Thyroid gland (tissue), 4 donors: ENCODE measurements at regions not wholly inside any gene's neighbourhood (a gene's known extent, or its start where the extent isn't known, plus 50 kb on each side); places are given as distances from the start of the nearest gene placed in this dataset.
"Not testable (repeated sequence)": the region's sequence is repeated elsewhere in the genome, so short reads cannot be mapped to it uniquely, and the experiment has no call there.

ENCODE experiments used
- DNase-seq, 2 donors: peaks; one replicate each; pipeline ENCODE4 v3.0.0-alpha.2; 2019
- H3K27ac ChIP-seq, 3 donors: fragments of 200-600 bp; sonication (generic); 1 replicate in 2 of 3; 2 replicates in 1 of 3; pipeline ENCODE4 v1.5.1; 2016 to 2019; ENCODE audit warnings: mild to moderate bottlenecking in 1 of 3, moderate library complexity in 1 of 3
- H3K27me3 ChIP-seq: fragments of 200-600 bp; sonication (generic); one replicate; pipeline ENCODE4 v1.5.1; 2019
- H3K36me3 ChIP-seq, 2 donors: fragments of 200-600 bp; sonication (generic); one replicate each; pipeline ENCODE4 v1.5.1; 2016 to 2019
- H3K4me1 ChIP-seq, 2 donors: fragments of 200-600 bp; sonication (generic); one replicate each; pipeline ENCODE4 v1.5.1; 2017 to 2019
- H3K4me3 ChIP-seq, 3 donors: fragments of 200-600 bp; sonication (generic); replicated peaks in 1 of 3; 1 replicate in 2 of 3; 2 replicates in 1 of 3; pipeline ENCODE4 v1.5.1; 2016; ENCODE audit warnings: mild to moderate bottlenecking in 1 of 3
- H3K9me3 ChIP-seq: fragments of 200-600 bp; sonication (generic); one replicate; pipeline ENCODE4 v1.5.1; 2017
- CTCF ChIP-seq, 6 experiments: fragments of 200-600 bp in 3 of 6; fragments of 450-650 bp in 3 of 6; sonication (generic) in 3 of 6; IDR thresholded peaks; one replicate each; pipeline ENCODE4 v1.5.1; 2016 to 2019; ENCODE audit warnings: antibody characterized with exemption in 6 of 6, mild to moderate bottlenecking in 2 of 6, inconsistent platforms in 1 of 6, moderate library complexity in 1 of 6
- POLR2A ChIP-seq, 2 donors: fragments of 450-650 bp; IDR thresholded peaks; one replicate each; pipeline ENCODE4 v1.6.1; 2017; ENCODE audit warnings: antibody characterized with exemption in 2 of 2, mild to moderate bottlenecking in 2 of 2, moderate library complexity in 1 of 2
- WGBS, 2 donors: methylation state at CpG; one replicate each; pipeline ENCODE4 v1.1.5; 2017; 5-methylcytosine and 5-hydroxymethylcytosine counted together
- intact Hi-C: fragments of 100-400 bp; cut with DNase I; formaldehyde crosslinking; loops from one replicate; pipeline ENCODE4 v1.15.1; 2023

GRCh38 chr4:125198916-125199315 is 115.8 kb upstream of the FAT4 start:
- no peak overlapping the region for H3K4me3 ChIP-seq
- no peak overlapping the region for H3K27ac ChIP-seq
- H3K9me3 ChIP-seq = no peaks in the 10 kb centered on the region
- no peak for DNase-seq
- intact Hi-C loops = no loop called here
- TF ChIP-seq POLR2A (IDR thresholded peaks at IDR 0.05) (no peak), CTCF (IDR thresholded peaks at IDR 0.05) (no peak)
- H3K27me3 ChIP-seq = no peaks in the 10 kb centered on the region
- WGBS, 2 donors = 82 to 85% methylated on average over 2 of the region's 2 CpGs
- H3K4me1 ChIP-seq = peaks cover 0 to 4% of the 10 kb centered on the region in 2 donors
- H3K36me3 ChIP-seq = no peaks in the 10 kb centered on the region

- WGBS, 2 donors = 97 to 100% methylated on average over 1 to 25 of the region's 30 CpGs
- DNase-seq, intact Hi-C loops, H3K4me1 ChIP-seq, H3K4me3 ChIP-seq, H3K36me3 ChIP-seq, H3K27ac ChIP-seq, H3K27me3 ChIP-seq, H3K9me3 ChIP-seq: not testable (repeated sequence)
Measured at GRCh38 chr4:125191874-125192459, 122.8 kb upstream of the FAT4 start.

DNA sequence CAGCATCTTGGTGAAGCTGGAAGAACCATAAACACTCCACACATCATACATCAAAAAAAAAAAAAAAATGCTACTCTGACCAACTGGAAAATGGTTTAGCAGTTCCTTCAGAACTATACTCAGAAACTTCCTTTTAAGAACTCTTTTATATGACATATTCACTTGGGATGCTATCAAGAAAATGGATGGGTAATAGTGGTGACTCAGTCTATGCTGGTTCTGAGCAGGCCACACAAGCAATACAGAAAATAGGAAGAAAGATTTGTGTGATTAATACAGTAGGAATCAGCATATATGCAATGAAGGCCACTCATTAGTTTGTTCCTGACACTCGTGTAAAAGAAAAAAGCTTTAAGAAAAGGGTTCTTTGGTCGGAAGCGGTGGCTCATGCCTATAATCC is 123.5 kb upstream of the FAT4 start:
- Histone ChIP-seq H3K4me3 (no peak overlapping the region), H3K4me1 (no peaks in the 10 kb centered on the region), H3K9me3 (no peaks in the 10 kb centered on the region), H3K36me3 (no peaks in the 10 kb centered on the region), H3K27ac (no peak overlapping the region), H3K27me3 (no peaks in the 10 kb centered on the region)
- 92 to 93% methylated on average over 3 of the region's 3 CpGs for WGBS, 2 donors
- intact Hi-C loops = no loop called here
- no peak for DNase-seq
- no peak for TF ChIP-seq CTCF (IDR thresholded peaks at IDR 0.05)
- no peak for TF ChIP-seq POLR2A (IDR thresholded peaks at IDR 0.05)

DNA sequence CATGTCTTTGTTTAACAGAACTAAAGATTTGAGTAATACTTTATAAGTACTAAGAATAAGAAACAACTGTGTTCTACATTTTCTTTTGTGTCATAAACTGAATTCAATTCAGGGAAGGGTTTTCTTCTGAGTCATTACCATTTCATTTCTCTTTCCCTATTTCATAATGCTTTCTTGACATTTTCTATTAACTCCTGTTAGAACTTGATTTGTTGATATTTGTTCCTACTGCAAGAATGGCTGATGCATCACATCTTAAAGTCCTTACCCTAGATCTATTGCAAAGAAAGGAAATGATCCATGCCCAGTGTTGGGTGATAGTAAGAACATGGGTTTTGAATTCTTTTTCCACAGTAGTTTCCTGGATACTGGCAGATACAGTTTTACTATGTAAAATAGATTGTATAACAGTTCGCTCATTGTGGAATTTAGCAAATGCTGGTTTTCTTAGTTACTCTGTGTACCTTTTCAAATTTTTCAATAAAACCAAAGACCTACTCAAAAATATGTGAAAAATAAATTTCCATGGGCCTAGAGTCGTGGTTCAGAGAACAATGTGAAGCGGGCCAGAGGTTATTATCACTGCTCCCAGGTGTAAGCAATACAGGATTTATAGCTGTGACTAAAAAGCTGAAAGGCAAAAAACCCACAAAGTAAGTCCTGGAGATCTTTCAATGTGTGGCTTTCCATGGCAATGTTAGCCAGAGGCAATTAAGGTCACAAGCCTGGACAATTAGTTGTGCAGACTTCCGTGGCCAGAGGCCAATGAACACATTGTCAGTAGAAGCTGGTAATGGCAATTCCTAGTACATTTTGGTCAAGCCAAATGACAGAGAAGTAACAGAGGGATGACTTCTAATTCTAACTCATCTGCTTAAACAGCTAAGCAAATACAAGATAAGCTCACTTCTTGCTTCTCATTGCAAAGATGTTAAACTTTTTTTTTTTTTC is 127.3 kb upstream of the FAT4 start:
- intact Hi-C loops = no loop called here
- Histone ChIP-seq H3K27me3 (no peaks in the 10 kb centered on the region), H3K9me3 (no peaks in the 10 kb centered on the region), H3K4me1 (no peaks in the 10 kb centered on the region), H3K27ac (no peak overlapping the region), H3K4me3 (no peak overlapping the region), H3K36me3 (no peaks in the 10 kb centered on the region)
- 76 to 90% methylated on average over 4 of the region's 4 CpGs for WGBS, 2 donors
- peak; percentile 4 to 17 for DNase-seq
- no peak for TF ChIP-seq POLR2A (IDR thresholded peaks at IDR 0.05)

DNA sequence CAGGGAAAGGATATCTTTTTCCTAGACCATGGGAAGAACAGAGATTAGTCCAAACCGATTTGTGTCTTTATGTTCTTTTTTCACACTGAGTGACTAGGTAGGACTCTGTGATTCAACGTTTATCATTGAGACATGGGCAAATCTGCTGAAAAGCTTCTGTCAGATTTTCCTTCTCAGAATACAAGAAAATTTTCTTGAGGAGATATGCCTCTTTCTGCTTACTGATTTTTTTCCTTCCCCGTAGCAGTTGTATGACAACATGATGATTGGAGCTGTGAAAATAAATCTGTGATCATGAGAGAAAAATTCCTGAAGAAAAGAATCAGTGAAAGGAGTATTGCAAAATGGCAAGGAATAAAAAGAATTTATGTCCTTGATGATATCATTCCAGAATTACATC is 130.6 kb upstream of the FAT4 start:
- Histone ChIP-seq H3K4me3 (no peak overlapping the region), H3K27me3 (no peaks in the 10 kb centered on the region), H3K4me1 (no peaks in the 10 kb centered on the region), H3K27ac (no peak overlapping the region), H3K36me3 (no peaks in the 10 kb centered on the region), H3K9me3 (no peaks in the 10 kb centered on the region)
- no peak for DNase-seq
- WGBS, 2 donors = 85 to 91% methylated on average over 3 of the region's 3 CpGs
- TF ChIP-seq CTCF (IDR thresholded peaks at IDR 0.05) (no peak), POLR2A (IDR thresholded peaks at IDR 0.05) (no peak)
- intact Hi-C loops = no loop called here

- Histone ChIP-seq H3K9me3 (no peaks in the 10 kb centered on the region), H3K4me3 (no peak overlapping the region), H3K27me3 (no peaks in the 10 kb centered on the region), H3K36me3 (no peaks in the 10 kb centered on the region), H3K4me1 (no peaks in the 10 kb centered on the region), H3K27ac (no peak overlapping the region)
- intact Hi-C loops = no loop called here
- WGBS, 2 donors = 83 to 85% methylated on average over 3 of the region's 3 CpGs
- no peak for TF ChIP-seq CTCF (IDR thresholded peaks at IDR 0.05)
- TF ChIP-seq POLR2A (IDR thresholded peaks at IDR 0.05) = no peak
- DNase-seq = no peak
Measured at GRCh38 chr4:125181804-125182203, 133.0 kb upstream of the FAT4 start.
